ENCODE measurements at regions not wholly inside any gene's neighbourhood (a gene's known extent, or its start where the extent isn't known, plus 50 kb on each side); places are given as distances from the start of the nearest gene placed in this dataset.

DNA sequence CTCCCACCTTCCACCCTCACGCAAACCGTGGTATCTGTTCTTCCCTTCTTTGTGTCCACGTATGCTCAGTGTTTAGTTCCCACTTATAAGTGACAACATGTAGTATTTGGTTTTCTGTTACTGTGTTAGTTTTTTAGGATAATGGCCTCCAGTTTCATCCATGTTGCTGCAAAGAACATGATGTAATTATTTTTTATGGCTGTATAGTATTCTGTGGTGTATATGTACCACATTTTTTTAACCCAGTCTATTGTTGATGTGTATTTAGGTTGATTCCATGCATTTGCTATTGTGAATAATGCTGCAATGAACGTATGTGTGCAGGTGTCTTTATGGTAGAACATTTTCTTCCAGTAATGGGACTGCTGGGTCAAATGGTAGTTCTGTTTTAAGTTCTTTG, 228.1 kb downstream of the FBXO8 start (continued):
- TF ChIP-seq BRF2 (IDR thresholded peaks at IDR 0.05; ENCODE audit: borderline replicate concordance, insufficient read depth, insufficient read length), result no peak
- TF ChIP-seq YY1 (IDR thresholded peaks at IDR 0.05; ENCODE audit: borderline replicate concordance in 1 of 3, control insufficient read depth in 1 of 3, extremely low read depth in 1 of 3, insufficient read depth in 3 of 3, insufficient read length in 1 of 3, insufficient replicate concordance in 2 of 3, low read depth in 1 of 3, low read length in 2 of 3), result no peak
- TF ChIP-seq, protein P1, sequence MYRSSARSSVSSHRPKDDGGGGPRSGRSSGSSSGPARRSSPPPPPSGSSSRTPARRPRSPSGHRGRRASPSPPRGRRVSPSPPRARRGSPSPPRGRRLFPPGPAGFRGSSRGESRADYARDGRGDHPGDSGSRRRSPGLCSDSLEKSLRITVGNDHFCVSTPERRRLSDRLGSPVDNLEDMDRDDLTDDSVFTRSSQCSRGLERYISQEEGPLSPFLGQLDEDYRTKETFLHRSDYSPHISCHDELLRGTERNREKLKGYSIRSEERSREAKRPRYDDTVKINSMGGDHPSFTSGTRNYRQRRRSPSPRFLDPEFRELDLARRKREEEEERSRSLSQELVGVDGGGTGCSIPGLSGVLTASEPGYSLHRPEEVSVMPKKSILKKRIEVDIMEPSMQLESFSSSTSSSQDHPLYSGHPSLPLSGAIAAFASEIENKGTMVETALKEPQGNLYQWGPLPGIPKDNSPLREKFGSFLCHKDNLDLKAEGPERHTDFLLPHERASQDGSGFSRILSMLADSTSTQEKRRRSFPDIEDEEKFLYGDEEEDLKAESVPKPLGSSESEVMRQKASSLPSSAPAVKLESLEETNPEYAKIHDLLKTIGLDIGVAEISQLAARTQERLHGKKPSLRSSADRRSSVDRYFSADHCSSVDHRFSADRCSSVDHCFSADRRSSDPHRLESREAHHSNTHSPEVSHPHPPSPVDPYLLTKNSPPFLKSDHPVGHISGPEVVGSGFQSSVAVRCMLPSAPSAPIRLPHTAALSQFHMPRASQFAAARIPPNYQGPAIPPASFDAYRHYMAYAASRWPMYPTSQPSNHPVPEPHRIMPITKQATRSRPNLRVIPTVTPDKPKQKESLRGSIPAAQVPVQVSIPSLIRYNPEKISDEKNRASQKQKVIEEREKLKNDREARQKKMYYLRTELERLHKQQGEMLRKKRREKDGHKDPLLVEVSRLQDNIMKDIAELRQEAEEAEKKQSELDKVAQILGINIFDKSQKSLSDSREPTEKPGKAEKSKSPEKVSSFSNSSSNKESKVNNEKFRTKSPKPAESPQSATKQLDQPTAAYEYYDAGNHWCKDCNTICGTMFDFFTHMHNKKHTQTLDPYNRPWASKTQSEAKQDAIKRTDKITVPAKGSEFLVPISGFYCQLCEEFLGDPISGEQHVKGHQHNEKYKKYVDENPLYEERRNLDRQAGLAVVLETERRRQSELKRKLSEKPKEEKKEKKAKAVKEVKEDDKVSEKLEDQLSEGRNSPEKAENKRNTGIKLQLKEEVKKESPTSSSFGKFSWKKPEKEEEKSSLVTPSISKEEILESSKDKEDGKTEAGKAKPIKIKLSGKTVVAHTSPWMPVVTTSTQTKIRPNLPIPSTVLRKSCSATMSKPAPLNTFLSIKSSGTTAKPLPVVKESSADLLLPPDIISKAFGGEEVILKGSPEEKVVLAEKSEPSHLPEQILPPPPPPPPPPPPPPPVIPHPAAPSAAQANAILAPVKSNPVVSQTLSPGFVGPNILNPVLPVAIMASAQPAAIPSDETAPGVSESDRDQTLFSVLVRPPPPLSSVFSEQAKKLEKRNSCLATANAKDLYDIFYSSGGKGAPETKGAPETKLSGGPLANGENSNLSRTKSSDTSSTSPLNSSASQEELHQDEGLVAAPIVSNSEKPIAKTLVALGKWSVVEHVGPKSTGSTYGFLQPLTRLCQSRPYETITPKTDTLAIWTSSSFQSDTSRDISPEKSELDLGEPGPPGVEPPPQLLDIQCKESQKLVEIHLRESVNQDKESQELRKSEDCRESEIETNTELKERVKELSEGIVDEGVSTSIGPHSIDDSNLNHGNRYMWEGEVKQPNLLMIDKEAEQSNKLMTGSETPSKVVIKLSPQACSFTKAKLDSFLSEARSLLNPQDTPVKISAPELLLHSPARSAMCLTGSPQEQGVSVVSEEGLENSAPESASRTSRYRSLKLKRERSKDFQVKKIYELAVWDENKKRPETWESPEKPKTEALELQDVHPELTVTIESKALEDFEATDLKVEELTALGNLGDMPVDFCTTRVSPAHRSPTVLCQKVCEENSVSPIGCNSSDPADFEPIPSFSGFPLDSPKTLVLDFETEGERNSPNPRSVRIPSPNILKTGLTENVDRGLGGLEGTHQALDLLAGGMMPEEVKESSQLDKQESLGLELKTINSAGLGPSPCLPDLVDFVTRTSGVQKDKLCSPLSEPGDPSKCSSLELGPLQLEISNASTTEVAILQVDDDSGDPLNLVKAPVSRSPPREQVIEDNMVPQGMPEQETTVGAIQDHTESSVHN (IDR thresholded peaks at IDR 0.05; ENCODE audit: borderline replicate concordance in 1 of 2, low read depth in 1 of 2), result no peak
- no peak for TF ChIP-seq ZNF165 (CRISPR knock-in tag; IDR thresholded peaks at IDR 0.05; ENCODE audit: borderline replicate concordance)
- TF ChIP-seq, protein P2, sequence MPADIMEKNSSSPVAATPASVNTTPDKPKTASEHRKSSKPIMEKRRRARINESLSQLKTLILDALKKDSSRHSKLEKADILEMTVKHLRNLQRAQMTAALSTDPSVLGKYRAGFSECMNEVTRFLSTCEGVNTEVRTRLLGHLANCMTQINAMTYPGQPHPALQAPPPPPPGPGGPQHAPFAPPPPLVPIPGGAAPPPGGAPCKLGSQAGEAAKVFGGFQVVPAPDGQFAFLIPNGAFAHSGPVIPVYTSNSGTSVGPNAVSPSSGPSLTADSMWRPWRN (IDR thresholded peaks at IDR 0.05; ENCODE audit: low read depth), result no peak
- TF ChIP-seq MAFG (tag; conservative IDR thresholded peaks at IDR 0.05), result no peak

All from K562 (cell line).